Stomach (tissue), 8 donors: ENCODE measurements at regions not wholly inside any gene's neighbourhood (a gene's known extent, or its start where the extent isn't known, plus 50 kb on each side); places are given as distances from the start of the nearest gene placed in this dataset.

Source experiments
- DNase-seq, 2 donors: peaks; one replicate each; pipeline versions ENCODE4 v3.0.0 to v3.0.0-alpha.2; 2013 to 2019
- H3K27ac ChIP-seq, 5 donors: fragments of 200-600 bp in 4 of 5; sonication (generic) in 4 of 5; one replicate each; pipeline ENCODE4 v1.5.1; 2013 to 2019; ENCODE audit warnings: mild to moderate bottlenecking in 1 of 5, moderate library complexity in 1 of 5
- H3K27me3 ChIP-seq, 3 donors: fragments of 200-600 bp; sonication (generic); one replicate each; pipeline ENCODE4 v1.5.1; 2017 to 2019; ENCODE audit warnings: mixed run types in 1 of 3
- H3K36me3 ChIP-seq, 4 donors: fragments of 200-600 bp; sonication (generic); 1 replicate in 3 of 4; 2 replicates in 1 of 4; pipeline ENCODE4 v1.5.1; 2016 to 2019
- H3K4me1 ChIP-seq, 4 donors: fragments of 200-600 bp; sonication (generic); one replicate each; pipeline ENCODE4 v1.5.1; 2016 to 2019
- H3K4me3 ChIP-seq, 4 donors: fragments of 200-600 bp; sonication (generic) in 3 of 4; one replicate each; pipeline ENCODE4 v1.5.1; 2016 to 2019; ENCODE audit warnings: mild to moderate bottlenecking in 1 of 4
- H3K9me3 ChIP-seq, 4 donors: fragments of 200-600 bp; sonication (generic); one replicate each; pipeline ENCODE4 v1.5.1; 2016 to 2019
- CTCF ChIP-seq, 7 experiments: fragments of 450-650 bp in 4 of 7; fragments of 200-600 bp in 3 of 7; sonication (generic) in 3 of 7; IDR thresholded peaks; one replicate each; pipeline ENCODE4 v1.5.1; 2016 to 2019; ENCODE audit warnings: antibody characterized with exemption in 7 of 7, control low read depth in 2 of 7, mild to moderate bottlenecking in 1 of 7
- EP300 ChIP-seq: sonication (generic); formaldehyde crosslinking; IDR thresholded peaks from one replicate; pipeline ENCODE4 v1.6.1; 2017; ENCODE audit warnings: antibody characterized with exemption
- POLR2A ChIP-seq, 4 donors: fragments of 450-650 bp; IDR thresholded peaks; one replicate each; pipeline ENCODE4 v1.6.1; 2016; ENCODE audit warnings: antibody characterized with exemption in 4 of 4, control low read depth in 2 of 4, mild to moderate bottlenecking in 1 of 4, moderate library complexity in 1 of 4
- POLR2AphosphoS5 ChIP-seq, 3 donors: sonication (generic); formaldehyde crosslinking; IDR thresholded peaks; one replicate each; pipeline ENCODE4 v1.6.1; 2016; ENCODE audit warnings: antibody characterized with exemption in 3 of 3
- WGBS, 5 donors: extraction: QIAGEN DNeasy Blood & Tissue Kit in 3 of 5; methylation state at CpG; one replicate each; pipeline versions ENCODE4 v1.1.5 to v1.1.7; 2013 to 2018; 5-methylcytosine and 5-hydroxymethylcytosine counted together
- intact Hi-C: fragments of 100-400 bp; cut with DNase I; formaldehyde crosslinking; loops from one replicate; pipeline ENCODE4 v1.15.1; 2023; ENCODE audit warnings: low total_unique reads
- donor health status: healthy with polysubstance abuse.
- donor health status: Bipolar disorder and iron deficiency.
- donor health status: healthy.

- H3K36me3 ChIP-seq, result no peaks in the 10 kb centered on the region
- H3K4me1 ChIP-seq, result peaks cover 0 to under 1% (median 0%) of the 10 kb centered on the region in 4 donors
- no peaks in the 10 kb centered on the region for H3K27me3 ChIP-seq
- 49 to 58% (median 55%) methylated on average over 5 of the region's 5 CpGs for WGBS, 5 donors
- H3K9me3 ChIP-seq, result no peaks in the 10 kb centered on the region
- peak in 1 of 2 donors; percentile 33 for DNase-seq
- H3K27ac ChIP-seq, result no peak overlapping the region
- TF ChIP-seq EP300 (no peak), POLR2A (IDR thresholded peaks at IDR 0.05) (no peak), CTCF (IDR thresholded peaks at IDR 0.05) (no peak), POLR2AphosphoS5 (IDR thresholded peaks at IDR 0.05) (no peak)
- no peak overlapping the region for H3K4me3 ChIP-seq
- intact Hi-C loops, result no loop called here
Measured at GRCh38 chr13:43985422-43986072, 105.8 kb downstream of the LACC1 start.

GRCh38 chr13:43986421-43986981, 106.8 kb downstream of the LACC1 start:
- peaks cover 0 to 6% (median 0%) of the 10 kb centered on the region in 4 donors for H3K4me1 ChIP-seq
- H3K36me3 ChIP-seq, result no peaks in the 10 kb centered on the region
- H3K27ac ChIP-seq, result no peak overlapping the region
- peak in 1 of 2 donors; percentile 52 for DNase-seq
- 44 to 74% (median 66%) methylated on average over 3 of the region's 3 CpGs for WGBS, 5 donors
- H3K9me3 ChIP-seq, result no peaks in the 10 kb centered on the region
- TF ChIP-seq CTCF (IDR thresholded peaks at IDR 0.05) (no peak), POLR2AphosphoS5 (IDR thresholded peaks at IDR 0.05) (no peak), POLR2A (IDR thresholded peaks at IDR 0.05) (no peak), EP300 (no peak)
- H3K4me3 ChIP-seq, result no peak overlapping the region
- intact Hi-C loops, result no loop called here
- no peaks in the 10 kb centered on the region for H3K27me3 ChIP-seq

GRCh38 chr13:43988302-43988701, 108.6 kb downstream of the LACC1 start:
- no peaks in the 10 kb centered on the region for H3K9me3 ChIP-seq
- H3K27ac ChIP-seq, result no peak overlapping the region
- TF ChIP-seq POLR2AphosphoS5 (IDR thresholded peaks at IDR 0.05) (no peak), POLR2A (IDR thresholded peaks at IDR 0.05) (no peak), CTCF (IDR thresholded peaks at IDR 0.05) (no peak), EP300 (no peak)
- H3K4me1 ChIP-seq, result peaks cover 0 to 6% (median 0%) of the 10 kb centered on the region in 4 donors
- H3K36me3 ChIP-seq, result no peaks in the 10 kb centered on the region
- intact Hi-C loops, result no loop called here
- DNase-seq, result no peak
- H3K4me3 ChIP-seq, result no peak overlapping the region
- WGBS, 5 donors, result 59 to 90% (median 69%) methylated on average over 1 of the region's 1 CpG
- no peaks in the 10 kb centered on the region for H3K27me3 ChIP-seq

GRCh38 chr13:43990021-43990420, 110.3 kb downstream of the LACC1 start:
- no peaks in the 10 kb centered on the region for H3K27me3 ChIP-seq
- no peaks in the 10 kb centered on the region for H3K36me3 ChIP-seq
- peaks cover 0 to 6% (median 0%) of the 10 kb centered on the region in 4 donors for H3K4me1 ChIP-seq
- H3K9me3 ChIP-seq, result peaks cover 5 to 9% (median 7%) of the 10 kb centered on the region in 4 donors
- intact Hi-C loops, result no loop called here
- H3K4me3 ChIP-seq, result no peak overlapping the region
- 80 to 89% (median 83%) methylated on average over 5 of the region's 5 CpGs for WGBS, 5 donors
- no peak for DNase-seq
- H3K27ac ChIP-seq, result no peak overlapping the region
- TF ChIP-seq EP300 (no peak), POLR2A (IDR thresholded peaks at IDR 0.05) (no peak), POLR2AphosphoS5 (IDR thresholded peaks at IDR 0.05) (no peak), CTCF (IDR thresholded peaks at IDR 0.05) (no peak)
